C4-2B (cell line): ENCODE measurements at regions not wholly inside any gene's neighbourhood (a gene's known extent, or its start where the extent isn't known, plus 50 kb on each side); places are given as distances from the start of the nearest gene placed in this dataset.

Experiments
- ZFX ChIP-seq: fragments of 450-650 bp; IDR thresholded peaks from 2 replicates; pipeline ENCODE4 v1.6.1; 2017
- TF ChIP-seq, protein P1 (sequence below): fragments of 450-650 bp; conservative IDR thresholded peaks from 2 replicates; pipeline ENCODE4 v1.5.1; 2017; ENCODE audit warnings: mild to moderate bottlenecking

DNA sequence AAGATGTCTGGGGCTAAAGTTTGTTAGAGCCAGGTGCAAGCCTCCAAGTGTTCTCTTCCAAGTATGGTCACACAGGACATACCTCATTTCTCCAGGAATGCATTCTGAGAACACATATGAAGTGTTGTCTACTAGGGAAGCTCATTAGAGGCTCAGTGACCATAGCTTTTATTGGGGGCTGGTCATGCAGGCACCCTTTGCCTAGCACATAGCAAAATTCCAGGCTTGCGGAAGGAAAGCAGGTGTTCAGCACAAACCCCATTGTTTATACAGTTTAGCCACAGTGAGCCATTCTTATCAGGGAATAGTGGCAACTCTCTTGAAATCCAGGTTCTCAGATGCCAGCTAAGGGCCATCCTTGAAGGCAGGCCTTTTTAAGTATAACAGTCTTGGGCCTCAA, 112.1 kb upstream of the XIST start:
- TF ChIP-seq, protein P1, sequence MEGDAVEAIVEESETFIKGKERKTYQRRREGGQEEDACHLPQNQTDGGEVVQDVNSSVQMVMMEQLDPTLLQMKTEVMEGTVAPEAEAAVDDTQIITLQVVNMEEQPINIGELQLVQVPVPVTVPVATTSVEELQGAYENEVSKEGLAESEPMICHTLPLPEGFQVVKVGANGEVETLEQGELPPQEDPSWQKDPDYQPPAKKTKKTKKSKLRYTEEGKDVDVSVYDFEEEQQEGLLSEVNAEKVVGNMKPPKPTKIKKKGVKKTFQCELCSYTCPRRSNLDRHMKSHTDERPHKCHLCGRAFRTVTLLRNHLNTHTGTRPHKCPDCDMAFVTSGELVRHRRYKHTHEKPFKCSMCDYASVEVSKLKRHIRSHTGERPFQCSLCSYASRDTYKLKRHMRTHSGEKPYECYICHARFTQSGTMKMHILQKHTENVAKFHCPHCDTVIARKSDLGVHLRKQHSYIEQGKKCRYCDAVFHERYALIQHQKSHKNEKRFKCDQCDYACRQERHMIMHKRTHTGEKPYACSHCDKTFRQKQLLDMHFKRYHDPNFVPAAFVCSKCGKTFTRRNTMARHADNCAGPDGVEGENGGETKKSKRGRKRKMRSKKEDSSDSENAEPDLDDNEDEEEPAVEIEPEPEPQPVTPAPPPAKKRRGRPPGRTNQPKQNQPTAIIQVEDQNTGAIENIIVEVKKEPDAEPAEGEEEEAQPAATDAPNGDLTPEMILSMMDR, result no peak
- TF ChIP-seq ZFX, result no peak
